Neural cell (in vitro differentiated cells): ENCODE measurements at regions not wholly inside any gene's neighbourhood (a gene's known extent, or its start where the extent isn't known, plus 50 kb on each side); places are given as distances from the start of the nearest gene placed in this dataset.

Source experiments
- CTCF ChIP-seq: fragments of 450-650 bp; IDR thresholded peaks from 2 replicates; pipeline ENCODE4 v1.5.1; 2014; ENCODE audit warnings: antibody characterized with exemption, mild to moderate bottlenecking, moderate library complexity; ENCODE audit not compliant: poor library complexity, severe bottlenecking
- EP300 ChIP-seq: fragments of 450-650 bp; conservative IDR thresholded peaks from 2 replicates; pipeline ENCODE4 v1.6.1; 2014; ENCODE audit warnings: antibody characterized with exemption, mild to moderate bottlenecking, moderate library complexity; ENCODE audit not compliant: poor library complexity, severe bottlenecking
- EZH2 ChIP-seq: fragments of 200-600, 300-800 bp; shearing (Covaris generic), sonication (generic); IDR thresholded peaks from 2 replicates; pipeline ENCODE4 v1.6.1; 2014; ENCODE audit warnings: antibody characterized with exemption, low read length, borderline replicate concordance, mild to moderate bottlenecking; ENCODE audit not compliant: insufficient read depth, poor library complexity, severe bottlenecking
- POLR2AphosphoS5 ChIP-seq: IDR thresholded peaks from 2 replicates; pipeline ENCODE4 v1.6.1; 2012
- RAD21 ChIP-seq: fragments of 450-650 bp; conservative IDR thresholded peaks from 2 replicates; pipeline ENCODE4 v1.6.1; 2014; ENCODE audit warnings: antibody characterized with exemption, mild to moderate bottlenecking, moderate library complexity
- SMC3 ChIP-seq: fragments of 450-650 bp; conservative IDR thresholded peaks from 2 replicates; pipeline ENCODE4 v1.6.1; 2014; ENCODE audit warnings: antibody characterized with exemption, mild to moderate bottlenecking, moderate library complexity; ENCODE audit not compliant: poor library complexity
- TAF1 ChIP-seq: IDR thresholded peaks from 2 replicates; pipeline ENCODE4 v1.6.1; 2012; ENCODE audit warnings: low read depth
- TF ChIP-seq, protein P1 (sequence below): IDR thresholded peaks from 2 replicates; pipeline ENCODE4 v1.6.1; 2012; ENCODE audit warnings: borderline replicate concordance

GRCh38 chr21:32915099-32915498 is 110.6 kb upstream of the OLIG2 start:
- TF ChIP-seq CTCF: no peak
- no peak for TF ChIP-seq POLR2AphosphoS5
- no peak for TF ChIP-seq SMC3
- TF ChIP-seq TAF1: no peak
- TF ChIP-seq, protein P1, sequence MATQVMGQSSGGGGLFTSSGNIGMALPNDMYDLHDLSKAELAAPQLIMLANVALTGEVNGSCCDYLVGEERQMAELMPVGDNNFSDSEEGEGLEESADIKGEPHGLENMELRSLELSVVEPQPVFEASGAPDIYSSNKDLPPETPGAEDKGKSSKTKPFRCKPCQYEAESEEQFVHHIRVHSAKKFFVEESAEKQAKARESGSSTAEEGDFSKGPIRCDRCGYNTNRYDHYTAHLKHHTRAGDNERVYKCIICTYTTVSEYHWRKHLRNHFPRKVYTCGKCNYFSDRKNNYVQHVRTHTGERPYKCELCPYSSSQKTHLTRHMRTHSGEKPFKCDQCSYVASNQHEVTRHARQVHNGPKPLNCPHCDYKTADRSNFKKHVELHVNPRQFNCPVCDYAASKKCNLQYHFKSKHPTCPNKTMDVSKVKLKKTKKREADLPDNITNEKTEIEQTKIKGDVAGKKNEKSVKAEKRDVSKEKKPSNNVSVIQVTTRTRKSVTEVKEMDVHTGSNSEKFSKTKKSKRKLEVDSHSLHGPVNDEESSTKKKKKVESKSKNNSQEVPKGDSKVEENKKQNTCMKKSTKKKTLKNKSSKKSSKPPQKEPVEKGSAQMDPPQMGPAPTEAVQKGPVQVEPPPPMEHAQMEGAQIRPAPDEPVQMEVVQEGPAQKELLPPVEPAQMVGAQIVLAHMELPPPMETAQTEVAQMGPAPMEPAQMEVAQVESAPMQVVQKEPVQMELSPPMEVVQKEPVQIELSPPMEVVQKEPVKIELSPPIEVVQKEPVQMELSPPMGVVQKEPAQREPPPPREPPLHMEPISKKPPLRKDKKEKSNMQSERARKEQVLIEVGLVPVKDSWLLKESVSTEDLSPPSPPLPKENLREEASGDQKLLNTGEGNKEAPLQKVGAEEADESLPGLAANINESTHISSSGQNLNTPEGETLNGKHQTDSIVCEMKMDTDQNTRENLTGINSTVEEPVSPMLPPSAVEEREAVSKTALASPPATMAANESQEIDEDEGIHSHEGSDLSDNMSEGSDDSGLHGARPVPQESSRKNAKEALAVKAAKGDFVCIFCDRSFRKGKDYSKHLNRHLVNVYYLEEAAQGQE: no peak
- TF ChIP-seq RAD21: no peak
- no peak for TF ChIP-seq EP300
- TF ChIP-seq EZH2: no peak
